ENCODE measurements at regions not wholly inside any gene's neighbourhood (a gene's known extent, or its start where the extent isn't known, plus 50 kb on each side); places are given as distances from the start of the nearest gene placed in this dataset.

DNA sequence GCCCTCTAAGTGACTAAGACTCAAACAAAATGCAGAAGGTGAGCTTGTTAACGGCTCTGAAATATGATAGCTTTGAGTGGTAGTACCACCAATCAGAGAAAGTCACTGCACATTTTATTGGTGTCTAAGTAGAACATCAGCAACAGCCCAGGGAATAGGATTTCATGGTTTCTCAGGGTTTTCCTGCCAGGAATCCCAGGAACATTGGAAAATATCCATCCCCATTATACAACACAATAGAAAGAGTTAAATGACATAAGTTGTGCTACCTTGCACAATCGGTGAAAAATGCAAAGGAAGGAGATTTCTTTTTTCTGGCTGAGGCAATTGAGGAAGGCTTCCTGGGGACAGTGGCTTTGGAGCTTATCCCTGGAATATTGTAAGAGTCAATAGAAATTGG is 283.1 kb downstream of the HLX start:
- intact Hi-C loops (cut with DNase I): no loop called here

DNA sequence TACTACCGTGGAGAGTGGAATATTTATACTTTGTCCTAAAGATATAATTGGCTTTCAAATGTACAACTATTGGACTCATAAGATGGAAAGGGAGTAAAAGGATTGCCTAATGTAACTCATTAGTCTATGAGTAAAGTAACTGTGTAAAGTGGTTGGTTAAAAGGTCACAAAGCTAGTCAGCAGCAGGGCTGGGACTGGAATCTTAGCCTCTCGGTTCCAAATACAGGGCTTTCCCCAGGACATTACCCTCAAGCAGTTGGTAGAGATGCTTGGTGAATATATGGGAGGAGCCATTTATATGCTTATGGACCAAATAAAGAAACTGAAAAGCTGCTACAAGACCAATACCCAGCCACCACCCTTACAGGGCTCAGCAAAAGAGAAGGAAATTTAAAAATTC is 283.7 kb downstream of the HLX start:
- Histone ChIP-seq H3K27ac (no peak overlapping the region), H3K4me1 (no peaks in the 10 kb centered on the region), H3K9ac (ENCODE audit: low read depth in 2 of 2, low read length in 2 of 2) (no peak overlapping the region), H3K9me3 (no peaks in the 10 kb centered on the region), H3K36me3 (no peaks in the 10 kb centered on the region), H3K27me3 (no peaks in the 10 kb centered on the region), H3K4me3 (no peak overlapping the region)
- TF ChIP-seq, protein P1, sequence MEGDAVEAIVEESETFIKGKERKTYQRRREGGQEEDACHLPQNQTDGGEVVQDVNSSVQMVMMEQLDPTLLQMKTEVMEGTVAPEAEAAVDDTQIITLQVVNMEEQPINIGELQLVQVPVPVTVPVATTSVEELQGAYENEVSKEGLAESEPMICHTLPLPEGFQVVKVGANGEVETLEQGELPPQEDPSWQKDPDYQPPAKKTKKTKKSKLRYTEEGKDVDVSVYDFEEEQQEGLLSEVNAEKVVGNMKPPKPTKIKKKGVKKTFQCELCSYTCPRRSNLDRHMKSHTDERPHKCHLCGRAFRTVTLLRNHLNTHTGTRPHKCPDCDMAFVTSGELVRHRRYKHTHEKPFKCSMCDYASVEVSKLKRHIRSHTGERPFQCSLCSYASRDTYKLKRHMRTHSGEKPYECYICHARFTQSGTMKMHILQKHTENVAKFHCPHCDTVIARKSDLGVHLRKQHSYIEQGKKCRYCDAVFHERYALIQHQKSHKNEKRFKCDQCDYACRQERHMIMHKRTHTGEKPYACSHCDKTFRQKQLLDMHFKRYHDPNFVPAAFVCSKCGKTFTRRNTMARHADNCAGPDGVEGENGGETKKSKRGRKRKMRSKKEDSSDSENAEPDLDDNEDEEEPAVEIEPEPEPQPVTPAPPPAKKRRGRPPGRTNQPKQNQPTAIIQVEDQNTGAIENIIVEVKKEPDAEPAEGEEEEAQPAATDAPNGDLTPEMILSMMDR (IDR thresholded peaks at IDR 0.05): no peak
- intact Hi-C loops (cut with DNase I): no loop called here
- no peak for DNase-seq

More for the DNA sequence above, 283.1 kb downstream of the HLX start:
- Histone ChIP-seq H3K36me3 (no peaks in the 10 kb centered on the region), H3K4me1 (no peaks in the 10 kb centered on the region), H3K27me3 (no peaks in the 10 kb centered on the region), H3K9ac (ENCODE audit: low read depth in 2 of 2, low read length in 2 of 2) (no peak overlapping the region), H3K4me3 (no peak overlapping the region), H3K27ac (no peak overlapping the region), H3K9me3 (no peaks in the 10 kb centered on the region)
- DNase-seq: no peak
- TF ChIP-seq, protein P1 (IDR thresholded peaks at IDR 0.05): no peak

DNA sequence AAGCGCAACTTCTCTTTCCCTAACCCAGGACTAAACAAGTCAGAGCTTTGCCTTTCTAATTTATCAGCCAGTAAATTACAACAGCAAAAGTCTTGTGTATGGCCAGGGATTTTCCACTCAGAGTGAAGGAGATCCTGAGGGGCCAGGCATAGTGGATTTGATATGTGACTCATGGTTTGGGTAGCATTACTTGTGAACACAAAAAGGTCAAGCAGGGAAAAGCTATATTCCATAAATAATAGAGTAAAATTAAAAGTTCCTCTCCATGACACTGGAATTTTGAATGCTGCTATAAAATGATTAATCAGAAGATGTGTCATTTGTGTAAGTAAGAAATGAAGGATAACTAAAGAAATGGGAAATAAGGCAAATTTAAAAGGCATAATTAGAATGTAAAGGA is 284.8 kb downstream of the HLX start:
- Histone ChIP-seq H3K4me3 (no peak overlapping the region), H3K27ac (no peak overlapping the region), H3K9ac (ENCODE audit: low read depth in 2 of 2, low read length in 2 of 2) (no peak overlapping the region), H3K27me3 (no peaks in the 10 kb centered on the region), H3K36me3 (no peaks in the 10 kb centered on the region), H3K4me1 (no peaks in the 10 kb centered on the region), H3K9me3 (no peaks in the 10 kb centered on the region)
- no peak for DNase-seq
- intact Hi-C loops (cut with DNase I): no loop called here
- TF ChIP-seq, protein P1 (IDR thresholded peaks at IDR 0.05): no peak

DNA sequence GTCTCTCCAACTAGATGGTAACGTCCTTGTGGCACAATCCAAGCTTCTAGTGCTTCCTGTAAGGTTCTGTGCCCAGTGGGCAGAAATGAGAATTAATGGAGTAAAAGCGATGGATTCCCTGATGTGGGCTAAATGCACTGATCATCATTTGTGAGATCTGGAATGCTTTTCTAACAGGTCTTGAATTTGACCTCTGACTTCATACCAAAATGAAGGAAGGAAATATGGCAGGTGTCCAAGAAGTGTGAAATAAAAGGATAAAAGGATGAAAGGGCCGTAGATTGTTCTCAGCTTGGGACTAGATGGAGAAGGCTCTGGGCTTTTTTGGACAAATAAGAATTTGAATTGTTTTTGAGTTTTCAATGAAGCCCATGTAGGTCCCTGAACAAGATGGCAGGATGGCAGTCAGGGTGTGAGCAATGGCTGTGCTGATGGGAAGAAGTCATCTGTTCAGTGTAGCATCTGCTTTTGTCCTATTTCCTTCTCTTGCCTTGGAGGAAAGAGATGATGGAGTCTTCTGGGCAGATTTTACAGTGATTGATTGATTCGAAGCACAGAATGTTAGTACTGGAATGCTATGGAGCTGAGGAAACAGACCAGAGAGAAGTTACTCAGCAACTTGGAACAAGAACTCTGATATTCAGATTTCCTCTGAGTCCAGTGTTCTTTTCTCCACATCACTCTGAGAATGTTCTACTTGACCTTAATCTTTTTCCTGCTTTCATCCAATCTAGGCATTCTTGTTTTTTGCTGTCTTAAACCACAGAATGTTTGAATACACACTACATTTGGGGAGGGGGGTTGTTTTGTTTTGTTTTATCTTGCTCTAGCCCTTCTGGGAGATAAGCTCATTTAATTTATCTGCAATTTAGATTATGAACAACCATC is 286.0 kb downstream of the HLX start:
- no peak for DNase-seq
- Histone ChIP-seq H3K27ac (no peak overlapping the region), H3K4me3 (no peak overlapping the region), H3K27me3 (no peaks in the 10 kb centered on the region), H3K9me3 (no peaks in the 10 kb centered on the region), H3K4me1 (no peaks in the 10 kb centered on the region), H3K36me3 (no peaks in the 10 kb centered on the region), H3K9ac (ENCODE audit: low read depth in 2 of 2, low read length in 2 of 2) (no peak overlapping the region)
- TF ChIP-seq, protein P1 (IDR thresholded peaks at IDR 0.05): no peak
- intact Hi-C loops (cut with DNase I): no loop called here

DNA sequence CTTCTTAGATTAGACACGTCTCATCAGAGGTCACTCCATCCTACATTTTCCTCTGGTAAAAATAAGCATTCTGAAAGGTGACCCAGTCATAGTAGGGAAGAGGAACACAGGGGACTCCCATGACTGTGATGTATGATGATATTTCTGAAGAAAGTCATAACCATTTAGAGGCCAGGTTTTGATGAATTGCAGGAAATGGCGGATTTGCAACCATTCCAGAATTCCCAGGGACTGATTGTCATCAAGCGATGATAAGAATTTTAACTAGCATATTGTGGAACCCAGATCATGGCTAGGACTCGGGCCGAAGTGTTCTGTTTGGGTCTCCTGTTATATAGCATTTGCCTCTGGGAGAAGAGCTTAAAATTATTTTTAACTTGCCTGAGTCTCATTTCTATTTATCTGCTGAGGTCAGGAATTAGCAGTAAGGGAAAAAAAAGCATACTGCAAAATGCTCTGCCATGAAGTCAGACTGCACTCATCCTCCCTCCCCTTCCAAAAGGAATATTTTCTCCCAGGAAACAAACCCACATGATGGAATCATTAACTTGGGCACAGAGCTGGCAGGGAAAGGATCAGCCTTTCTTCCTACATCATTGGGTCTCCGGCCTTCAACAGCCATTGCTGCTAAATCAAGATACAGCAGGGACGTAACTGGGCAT is 286.7 kb downstream of the HLX start:
- Histone ChIP-seq H3K27ac (no peak overlapping the region), H3K36me3 (no peaks in the 10 kb centered on the region), H3K9me3 (no peaks in the 10 kb centered on the region), H3K9ac (ENCODE audit: low read depth in 2 of 2, low read length in 2 of 2) (no peak overlapping the region), H3K27me3 (no peaks in the 10 kb centered on the region), H3K4me3 (no peak overlapping the region), H3K4me1 (no peaks in the 10 kb centered on the region)
- TF ChIP-seq, protein P1 (IDR thresholded peaks at IDR 0.05): no peak
- intact Hi-C loops (cut with DNase I): no loop called here
- no peak for DNase-seq
